ENCODE measurements at regions not wholly inside any gene's neighbourhood (a gene's known extent, or its start where the extent isn't known, plus 50 kb on each side); places are given as distances from the start of the nearest gene placed in this dataset.

DNA sequence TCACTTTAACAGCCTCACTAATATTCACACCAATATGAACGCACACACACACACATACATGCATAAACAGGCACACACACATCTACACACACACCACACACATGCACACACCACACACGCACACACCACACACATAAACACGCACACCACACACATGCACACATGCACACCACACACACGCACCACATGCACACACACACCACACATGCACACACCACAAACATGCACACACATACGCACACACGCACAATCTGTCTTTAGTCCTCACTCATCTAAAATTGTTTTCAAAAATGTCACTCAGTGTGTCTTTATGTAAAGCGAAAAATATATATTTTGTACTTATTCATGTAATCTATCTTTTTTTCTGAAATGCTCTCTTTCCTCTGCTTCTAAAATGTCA is 158.1 kb upstream of the SGCG start:
- H2BK12ac ChIP-seq (ENCODE audit: insufficient read length, low read depth, low read length) = no peak overlapping the region
- no peaks in the 10 kb centered on the region for H3K4me1 ChIP-seq (ENCODE audit: insufficient read depth, low read length)
- H3K23ac ChIP-seq (ENCODE audit: insufficient read length, low read depth, low read length) = peak overlapping the region; percentile 52
- no peak overlapping the region for H3K4ac ChIP-seq (ENCODE audit: low read depth, low read length)
- no peaks in the 10 kb centered on the region for H3K79me1 ChIP-seq (ENCODE audit: insufficient read depth, low read depth, low read length, poor library complexity, severe bottlenecking)
- H3K9me3 Mint-ChIP-seq = no peaks in the 10 kb centered on the region; a peak in 1 of 5 replicates
- no peak overlapping the region for H3T11ph ChIP-seq (ENCODE audit: low read length)
- H2AFZ ChIP-seq (ENCODE audit: low read length) = no peak overlapping the region
- no peak overlapping the region for H3K9ac ChIP-seq (ENCODE audit: extremely low read depth, insufficient read length, low read length)
- no peaks in the 10 kb centered on the region for H3K23me2 ChIP-seq (ENCODE audit: insufficient read length, low read depth, low read length, poor library complexity, severe bottlenecking)
- H4K8ac ChIP-seq (replicated peaks; ENCODE audit: insufficient read length, low read depth, low read length) = no peak overlapping the region
- H3K27me3 ChIP-seq (ENCODE audit: insufficient read depth, low read length) = no peaks in the 10 kb centered on the region
- H2BK5ac ChIP-seq (ENCODE audit: insufficient read length, low read length) = no peak overlapping the region
- H2BK20ac ChIP-seq (ENCODE audit: low read depth, low read length, poor library complexity, severe bottlenecking) = no peak overlapping the region
- DNase-seq = no peak
- H4K91ac ChIP-seq (ENCODE audit: insufficient read length, low read depth, low read length) = no peak overlapping the region
- no peak overlapping the region for H3K4me2 ChIP-seq (ENCODE audit: insufficient read depth, insufficient read length, low read length)
- H3K18ac ChIP-seq (ENCODE audit: insufficient read length, low read depth, low read length) = peak overlapping the region; percentile 68
- H3K27ac ChIP-seq (ENCODE audit: insufficient read length, low read depth, low read length) = no peak overlapping the region
- no peaks in the 10 kb centered on the region for H3K9me3 ChIP-seq (ENCODE audit: control insufficient read depth, low read depth, low read length)
- H3K4me3 Mint-ChIP-seq = no peak overlapping the region
- peaks cover 2% of the 10 kb centered on the region for H4K20me1 ChIP-seq (ENCODE audit: control insufficient read depth, insufficient read depth, insufficient read length)
- H3K79me2 ChIP-seq (ENCODE audit: insufficient read depth, low read length) = no peaks in the 10 kb centered on the region
- peaks cover 0 to 7% of the 10 kb centered on the region in 2 experiments; a peak in 3 of 4 replicates for H3K4me1 Mint-ChIP-seq
- no CpG with 5 or more reads among the region's 7 CpGs for WGBS (ENCODE audit: extremely low coverage, insufficient read length, low lambda C conversion rate)
- no peak overlapping the region for H3K27ac Mint-ChIP-seq
- no peak overlapping the region for H2AK5ac ChIP-seq (ENCODE audit: insufficient read length, low read length)
- no peak overlapping the region for H3K14ac ChIP-seq (ENCODE audit: insufficient read depth, low read length)
- H3K27me3 Mint-ChIP-seq (ENCODE audit: low read depth) = no peaks in the 10 kb centered on the region
- no peak overlapping the region for H3K56ac ChIP-seq (ENCODE audit: insufficient read length, low read depth, low read length)
- no peak for TF ChIP-seq CTCF (conservative IDR thresholded peaks at IDR 0.05)
- no peak overlapping the region for H4K5ac ChIP-seq (ENCODE audit: insufficient read length, low read depth, low read length)
- H2BK15ac ChIP-seq (ENCODE audit: low read depth, low read length) = no peak overlapping the region
- no peak overlapping the region for H2BK120ac ChIP-seq (ENCODE audit: low read depth, low read length, poor library complexity, severe bottlenecking)
- H3K36me3 Mint-ChIP-seq (ENCODE audit: insufficient read depth in 1 of 3, low read depth in 3 of 3) = no peaks in the 10 kb centered on the region
